Colonic mucosa (tissue), 4 donors: ENCODE measurements at regions not wholly inside any gene's neighbourhood (a gene's known extent, or its start where the extent isn't known, plus 50 kb on each side); places are given as distances from the start of the nearest gene placed in this dataset.

ENCODE experiments used
- DNase-seq: peaks from one replicate; pipeline ENCODE4 v3.0.0-alpha.2; 2020
- H3K27ac ChIP-seq: fragments of 200-600 bp; one replicate; pipeline ENCODE4 v1.8.0; 2021
- H3K27me3 ChIP-seq: fragments of 200-600 bp; one replicate; pipeline ENCODE4 v1.8.0; 2021
- H3K36me3 ChIP-seq: fragments of 200-600 bp; one replicate; pipeline ENCODE4 v1.8.0; 2021
- H3K4me1 ChIP-seq: fragments of 200-600 bp; one replicate; pipeline ENCODE4 v1.8.0; 2021; ENCODE audit warnings: mild to moderate bottlenecking
- H3K4me3 ChIP-seq: fragments of 200-600 bp; one replicate; pipeline ENCODE4 v1.8.0; 2021
- H3K9ac ChIP-seq, 2 donors: one replicate each; pipeline ENCODE4 v1.7.0; 2013; ENCODE audit warnings: control low read depth in 2 of 2, low read depth in 2 of 2, low read length in 2 of 2
- H3K9me3 ChIP-seq: fragments of 200-600 bp; one replicate; pipeline ENCODE4 v1.8.0; 2021
- intact Hi-C: fragments of 100-400 bp; cut with DNase I; formaldehyde crosslinking; loops from one replicate; pipeline ENCODE4 v1.14.1; 2022
- TF ChIP-seq, protein P1 (sequence below): fragments of 200-600 bp; IDR thresholded peaks from one replicate; pipeline ENCODE4 v1.8.0; 2022; ENCODE audit warnings: antibody characterized with exemption, mild to moderate bottlenecking
- donor health status: healthy.
- donor health status: DM: no; HTN: no; CAD: no.
- donor health status: DM: no; HTN: no; CAD: no.

DNA sequence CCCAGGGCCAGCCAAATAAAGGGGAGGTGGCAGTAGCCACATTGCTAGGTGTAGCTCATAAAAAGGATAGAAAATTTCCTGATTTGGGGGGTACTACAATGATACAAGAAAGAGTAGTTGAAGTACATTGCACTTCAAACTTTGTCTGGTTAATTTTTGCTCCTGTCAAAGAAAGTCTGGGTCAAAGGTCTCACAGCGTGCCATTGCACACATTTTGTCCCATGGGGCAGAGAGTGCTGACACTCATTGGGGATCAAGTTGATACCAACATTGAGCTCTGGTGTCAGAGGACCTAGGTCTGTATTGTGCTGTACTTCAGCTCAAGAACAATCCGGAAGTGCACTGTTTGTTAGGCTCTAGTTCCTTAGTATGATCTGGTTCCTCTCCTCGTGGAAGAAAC, 229.2 kb upstream of the AGTR2 start:
- no peak overlapping the region for H3K27ac ChIP-seq
- H3K27me3 ChIP-seq = peaks cover 6% of the 10 kb centered on the region
- H3K4me3 ChIP-seq = no peak overlapping the region
- no peaks in the 10 kb centered on the region for H3K4me1 ChIP-seq
- H3K9ac ChIP-seq = no peak overlapping the region
- no peak for DNase-seq
- no peaks in the 10 kb centered on the region for H3K9me3 ChIP-seq
- TF ChIP-seq, protein P1, sequence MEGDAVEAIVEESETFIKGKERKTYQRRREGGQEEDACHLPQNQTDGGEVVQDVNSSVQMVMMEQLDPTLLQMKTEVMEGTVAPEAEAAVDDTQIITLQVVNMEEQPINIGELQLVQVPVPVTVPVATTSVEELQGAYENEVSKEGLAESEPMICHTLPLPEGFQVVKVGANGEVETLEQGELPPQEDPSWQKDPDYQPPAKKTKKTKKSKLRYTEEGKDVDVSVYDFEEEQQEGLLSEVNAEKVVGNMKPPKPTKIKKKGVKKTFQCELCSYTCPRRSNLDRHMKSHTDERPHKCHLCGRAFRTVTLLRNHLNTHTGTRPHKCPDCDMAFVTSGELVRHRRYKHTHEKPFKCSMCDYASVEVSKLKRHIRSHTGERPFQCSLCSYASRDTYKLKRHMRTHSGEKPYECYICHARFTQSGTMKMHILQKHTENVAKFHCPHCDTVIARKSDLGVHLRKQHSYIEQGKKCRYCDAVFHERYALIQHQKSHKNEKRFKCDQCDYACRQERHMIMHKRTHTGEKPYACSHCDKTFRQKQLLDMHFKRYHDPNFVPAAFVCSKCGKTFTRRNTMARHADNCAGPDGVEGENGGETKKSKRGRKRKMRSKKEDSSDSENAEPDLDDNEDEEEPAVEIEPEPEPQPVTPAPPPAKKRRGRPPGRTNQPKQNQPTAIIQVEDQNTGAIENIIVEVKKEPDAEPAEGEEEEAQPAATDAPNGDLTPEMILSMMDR = no peak
- intact Hi-C loops = no loop called here
- H3K36me3 ChIP-seq = no peaks in the 10 kb centered on the region

DNA sequence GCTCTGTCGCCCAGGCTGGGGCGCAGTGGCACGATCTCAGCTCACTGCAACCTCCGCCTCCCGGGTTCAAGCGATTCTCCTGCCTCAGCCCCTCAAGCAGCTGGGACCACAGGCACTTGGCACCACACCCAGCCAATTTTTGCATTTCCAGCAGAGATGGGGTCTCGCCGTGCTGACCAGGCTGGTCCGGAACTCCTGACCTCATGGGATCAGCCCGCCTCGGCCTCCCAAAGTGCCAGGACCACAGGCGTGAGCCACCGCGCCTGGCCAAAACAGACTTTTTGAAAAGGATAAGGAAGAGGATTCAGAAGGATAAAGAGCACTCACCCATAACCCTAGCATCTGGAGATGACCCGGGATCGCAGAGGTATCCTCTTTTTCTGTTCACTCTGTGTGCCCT, 224.5 kb upstream of the AGTR2 start:
- no peak overlapping the region for H3K4me3 ChIP-seq
- H3K9ac ChIP-seq = no peak overlapping the region
- intact Hi-C loops = no loop called here
- H3K27me3 ChIP-seq = no peaks in the 10 kb centered on the region
- H3K27ac ChIP-seq = no peak overlapping the region
- H3K4me1 ChIP-seq = no peaks in the 10 kb centered on the region
- H3K36me3 ChIP-seq = no peaks in the 10 kb centered on the region
- DNase-seq = no peak
- H3K9me3 ChIP-seq = no peaks in the 10 kb centered on the region
- TF ChIP-seq, protein P1 = no peak

DNA sequence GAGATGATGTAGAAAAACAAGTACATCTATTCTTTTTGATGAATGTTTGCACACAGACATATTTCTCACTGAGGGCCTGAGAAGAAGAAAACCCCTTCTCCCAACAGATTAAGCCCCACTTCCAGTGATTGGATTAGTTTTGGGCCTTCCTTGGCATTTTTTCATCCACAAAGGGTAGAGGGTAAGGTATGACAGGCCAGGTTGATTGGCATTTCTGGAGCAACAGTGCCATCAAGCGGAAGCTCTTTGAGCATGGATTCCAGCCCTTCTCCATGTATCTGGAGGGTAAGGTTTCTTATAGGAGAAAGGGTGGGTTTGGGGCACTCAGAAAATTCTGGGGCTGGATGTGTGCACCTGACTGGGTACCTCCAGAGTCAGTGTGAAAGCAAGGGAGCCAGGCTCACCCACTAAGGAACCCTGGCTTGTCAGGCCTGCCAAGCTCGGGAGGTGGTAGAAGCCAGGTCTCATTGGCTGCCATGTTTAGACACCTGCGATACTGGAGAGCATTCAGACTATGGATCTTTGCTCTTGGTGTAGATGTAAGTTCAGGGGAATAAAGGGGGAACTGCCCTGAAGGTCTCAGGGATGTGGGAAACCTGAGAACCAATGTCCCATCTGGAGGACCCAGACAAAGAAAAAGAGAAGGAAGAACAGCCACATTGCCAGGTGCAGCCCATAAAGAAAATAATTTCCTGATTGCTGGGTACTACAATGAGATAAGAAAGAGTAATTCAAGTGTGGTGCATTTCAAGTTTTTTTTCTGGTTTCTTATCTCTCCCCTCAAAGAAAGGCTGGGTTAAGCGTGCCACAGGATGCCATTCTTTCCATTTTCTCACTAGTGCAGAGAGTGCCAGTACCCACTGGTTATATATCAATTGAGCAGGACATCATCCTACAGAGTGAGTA, 222.3 kb upstream of the AGTR2 start:
- Histone ChIP-seq H3K36me3 (no peaks in the 10 kb centered on the region), H3K27ac (no peak overlapping the region), H3K9ac (no peak overlapping the region), H3K9me3 (no peaks in the 10 kb centered on the region), H3K4me1 (no peaks in the 10 kb centered on the region), H3K27me3 (no peaks in the 10 kb centered on the region), H3K4me3 (no peak overlapping the region)
- DNase-seq = peak; percentile 46
- TF ChIP-seq, protein P1 = peak; percentile 15
- intact Hi-C loops = no loop called here

DNA sequence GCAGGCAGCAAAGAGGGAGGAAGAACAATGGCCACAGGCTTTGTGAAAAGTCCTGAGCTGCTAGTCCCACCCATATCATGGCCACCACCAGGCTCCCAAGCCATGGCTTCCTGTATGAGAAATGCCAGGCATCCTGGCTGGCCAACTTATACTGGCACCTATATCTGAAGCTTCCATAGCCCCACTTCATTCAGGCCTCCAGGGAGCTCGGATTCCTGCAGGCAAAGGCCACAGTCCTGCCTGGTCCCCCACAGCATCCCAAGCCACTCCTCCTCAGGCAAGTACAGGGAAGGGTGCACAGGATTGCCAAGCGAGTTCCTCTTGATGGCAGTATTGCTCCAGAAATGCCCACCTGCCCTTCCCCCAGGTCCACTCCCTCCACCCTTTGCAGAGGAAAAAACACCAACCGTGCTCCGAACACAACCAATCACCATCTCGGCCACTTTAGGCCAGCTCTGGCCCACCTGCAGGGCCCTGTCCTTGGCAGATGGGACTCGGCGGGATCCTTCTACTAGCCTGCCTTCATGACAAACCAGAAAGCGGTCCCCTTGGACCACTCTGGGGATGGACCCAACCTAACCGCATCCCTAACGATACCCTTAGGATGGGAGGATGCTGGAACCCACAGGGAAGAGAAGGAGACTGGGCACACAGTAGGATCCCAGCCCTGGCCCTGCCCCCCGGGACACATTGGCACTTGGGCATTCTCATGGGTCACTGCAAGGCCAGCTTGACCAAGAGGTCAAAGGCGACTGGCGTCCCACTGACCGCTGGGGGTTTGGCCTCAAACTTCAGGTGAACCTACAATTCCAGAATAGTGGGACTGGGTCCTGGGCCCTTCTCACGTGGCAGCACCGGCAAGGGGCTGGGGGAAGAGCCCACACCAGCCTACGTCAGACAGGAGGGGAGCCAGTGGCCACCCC, 220.4 kb upstream of the AGTR2 start:
- Histone ChIP-seq H3K9ac (no peak overlapping the region), H3K27ac (no peak overlapping the region), H3K27me3 (no peaks in the 10 kb centered on the region), H3K4me1 (no peaks in the 10 kb centered on the region), H3K36me3 (no peaks in the 10 kb centered on the region), H3K9me3 (no peaks in the 10 kb centered on the region), H3K4me3 (no peak overlapping the region)
- TF ChIP-seq, protein P1 = no peak
- no peak for DNase-seq
- intact Hi-C loops = no loop called here

DNA sequence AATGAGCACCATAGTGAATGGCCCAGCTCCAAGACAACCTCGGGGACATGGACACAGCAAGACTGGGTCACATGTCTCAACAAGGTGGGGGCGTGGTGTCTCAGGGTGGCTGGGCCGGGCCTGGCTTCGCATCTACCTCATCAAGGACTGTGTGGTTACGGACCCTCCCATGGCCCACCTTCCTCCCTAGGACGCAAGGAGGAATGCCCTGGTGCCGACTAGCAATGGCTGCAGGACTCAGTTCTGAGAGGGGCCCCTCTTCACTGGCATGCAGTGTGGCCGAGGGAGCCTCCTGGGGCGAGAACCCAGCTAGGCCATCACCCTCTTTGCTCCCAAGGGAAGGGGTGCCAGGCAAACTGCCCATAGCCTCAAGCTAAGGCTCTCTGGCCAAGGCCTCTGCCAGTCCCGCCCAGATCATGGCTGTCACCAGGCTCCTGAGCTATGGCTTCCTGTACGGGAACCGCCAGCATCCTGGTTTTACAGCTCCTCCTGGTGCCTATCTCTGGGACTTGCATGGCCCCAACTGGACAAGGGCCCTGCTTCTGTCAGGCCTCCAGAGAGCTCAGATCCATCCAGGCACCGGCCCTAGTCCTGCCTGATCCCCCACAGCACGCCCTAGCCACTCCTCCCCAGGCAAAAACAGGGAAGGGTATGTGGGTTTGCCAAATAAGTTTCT, 218.0 kb upstream of the AGTR2 start:
- Histone ChIP-seq H3K27me3 (no peaks in the 10 kb centered on the region), H3K4me3 (no peak overlapping the region), H3K4me1 (no peaks in the 10 kb centered on the region), H3K9ac (no peak overlapping the region), H3K27ac (no peak overlapping the region), H3K36me3 (no peaks in the 10 kb centered on the region), H3K9me3 (no peaks in the 10 kb centered on the region)
- intact Hi-C loops = no loop called here
- no peak for DNase-seq
- TF ChIP-seq, protein P1 = no peak
